ENCODE measurements at regions not wholly inside any gene's neighbourhood (a gene's known extent, or its start where the extent isn't known, plus 50 kb on each side); places are given as distances from the start of the nearest gene placed in this dataset.

GRCh38 chr12:77720258-77720657 lies 110.4 kb upstream of the NAV3 start:
- DNase-seq (no peak), ATAC-seq (no peak)
- Histone ChIP-seq H3K4me3 (no peak overlapping the region), H3K27me3 (no peaks in the 10 kb centered on the region), H3K36me3 (replicated peaks in 1 of 2; ENCODE audit: insufficient read depth in 1 of 2, low read depth in 2 of 2) (no peaks in the 10 kb centered on the region), H3K27ac (no peak overlapping the region), H3K9me3 (no peaks in the 10 kb centered on the region), H3K4me1 (no peaks in the 10 kb centered on the region)
- intact Hi-C loops (cut with DNase I): loop anchor here (10.0 kb wide), 1 partner anchor 205 kb away; no protein-coding TSS in a partner anchor
- TF ChIP-seq POLR2A (IDR thresholded peaks at IDR 0.05): no peak
- peak in 1 of 7 experiments; percentile 7 for TF ChIP-seq CTCF (IDR thresholded peaks at IDR 0.05)
- 20 to 50% methylated on average over 2 of the region's 2 CpGs for WGBS, 2 donors

- no peak for ATAC-seq
- WGBS, 2 donors: 39 to 61% methylated on average over 1 of the region's 1 CpG
- H3K36me3 ChIP-seq (replicated peaks in 1 of 2; ENCODE audit: insufficient read depth in 1 of 2, low read depth in 2 of 2): no peaks in the 10 kb centered on the region
Measured at GRCh38 chr12:77710209-77710608, 120.5 kb upstream of the NAV3 start.

GRCh38 chr12:77697126-77697525 lies 133.6 kb upstream of the NAV3 start:
- DNase-seq (no peak), ATAC-seq (no peak)
- Histone ChIP-seq H3K9me3 (no peaks in the 10 kb centered on the region), H3K36me3 (replicated peaks in 1 of 2; ENCODE audit: insufficient read depth in 1 of 2, low read depth in 2 of 2) (no peaks in the 10 kb centered on the region), H3K27ac (no peak overlapping the region), H3K4me1 (no peaks in the 10 kb centered on the region), H3K4me3 (no peak overlapping the region), H3K27me3 (no peaks in the 10 kb centered on the region)
- 97 to 98% methylated on average over 1 of the region's 1 CpG for WGBS, 2 donors
- intact Hi-C loops (cut with DNase I): no loop called here
- no peak for TF ChIP-seq POLR2A (IDR thresholded peaks at IDR 0.05)
- TF ChIP-seq CTCF (IDR thresholded peaks at IDR 0.05): no peak

More at GRCh38 chr12:77710209-77710608, 120.5 kb upstream of the NAV3 start:
- no peak for DNase-seq
- no peak for TF ChIP-seq POLR2A (IDR thresholded peaks at IDR 0.05)
- TF ChIP-seq CTCF (IDR thresholded peaks at IDR 0.05): no peak
- Histone ChIP-seq H3K27me3 (no peaks in the 10 kb centered on the region), H3K9me3 (no peaks in the 10 kb centered on the region), H3K4me1 (no peaks in the 10 kb centered on the region), H3K4me3 (no peak overlapping the region), H3K27ac (no peak overlapping the region)
- intact Hi-C loops (cut with DNase I): no loop called here

DNA sequence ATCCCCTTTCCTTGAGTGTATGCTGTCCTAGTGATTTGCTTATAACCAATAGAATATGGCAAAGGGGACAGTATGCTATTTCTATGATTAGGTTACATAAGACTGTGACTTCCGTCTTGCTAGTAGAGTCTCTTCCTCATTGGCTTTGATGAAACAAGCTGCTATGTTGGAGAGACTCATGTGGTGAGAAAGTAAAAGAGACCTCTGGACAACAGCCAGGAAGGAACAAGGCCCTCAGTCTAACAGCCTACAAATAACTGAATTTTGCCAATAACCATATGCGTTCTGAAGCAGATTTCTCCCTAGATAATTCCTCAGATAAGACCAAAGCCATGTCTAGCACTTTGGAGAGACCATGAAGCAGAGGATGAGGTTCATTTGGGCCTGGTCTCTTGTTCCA lies 134.5 kb upstream of the NAV3 start:
- H3K4me1 ChIP-seq: no peaks in the 10 kb centered on the region
- H3K9me3 ChIP-seq: no peaks in the 10 kb centered on the region
- intact Hi-C loops (cut with DNase I): no loop called here
- no peaks in the 10 kb centered on the region for H3K27me3 ChIP-seq
- WGBS, 2 donors: 52 to 70% methylated on average over 2 of the region's 2 CpGs
- no peak overlapping the region for H3K4me3 ChIP-seq
- H3K27ac ChIP-seq: no peak overlapping the region
- TF ChIP-seq CTCF (IDR thresholded peaks at IDR 0.05): no peak
- no peak for TF ChIP-seq POLR2A (IDR thresholded peaks at IDR 0.05)
- H3K36me3 ChIP-seq (replicated peaks in 1 of 2; ENCODE audit: insufficient read depth in 1 of 2, low read depth in 2 of 2): no peaks in the 10 kb centered on the region
- DNase-seq (no peak), ATAC-seq (no peak)

GRCh38 chr12:77689510-77690086 lies 141.1 kb upstream of the NAV3 start:
- ATAC-seq: no peak
- intact Hi-C loops (cut with DNase I): loop anchor here (10.0 kb wide), 1 partner anchor 535 kb away; no protein-coding TSS in a partner anchor
- TF ChIP-seq CTCF (IDR thresholded peaks at IDR 0.05) (no peak), POLR2A (IDR thresholded peaks at IDR 0.05) (no peak)
- no peaks in the 10 kb centered on the region for H3K36me3 ChIP-seq (replicated peaks in 1 of 2; ENCODE audit: insufficient read depth in 1 of 2, low read depth in 2 of 2)
- no peak overlapping the region for H3K27ac ChIP-seq
- no peaks in the 10 kb centered on the region for H3K27me3 ChIP-seq
- peaks cover 4% of the 10 kb centered on the region for H3K4me1 ChIP-seq
- no peak overlapping the region for H3K4me3 ChIP-seq
- no peaks in the 10 kb centered on the region for H3K9me3 ChIP-seq
- no peak for DNase-seq
